Ovary (tissue), 7 donors: ENCODE measurements at regions not wholly inside any gene's neighbourhood (a gene's known extent, or its start where the extent isn't known, plus 50 kb on each side); places are given as distances from the start of the nearest gene placed in this dataset.

Experiments
- DNase-seq, 5 donors: peaks; one replicate each; pipeline ENCODE4 v3.0.0-alpha.2; 2019 to 2020
- H3K27ac ChIP-seq, 2 donors: fragments of 200-600 bp; one replicate each; pipeline versions ENCODE4 v1.5.1 to v1.8.0; 2019 to 2022
- H3K27me3 ChIP-seq: fragments of 200-600 bp; one replicate; pipeline ENCODE4 v1.8.0; 2022
- H3K36me3 ChIP-seq: fragments of 200-600 bp; sonication (generic); one replicate; pipeline ENCODE4 v1.5.1; 2019
- H3K4me1 ChIP-seq: one replicate; pipeline ENCODE4 v1.8.1; 2013; ENCODE audit warnings: mild to moderate bottlenecking, moderate library complexity; ENCODE audit not compliant: insufficient read depth
- H3K4me3 ChIP-seq: fragments of 200-600 bp; sonication (generic); one replicate; pipeline ENCODE4 v1.5.1; 2017
- H3K9me3 ChIP-seq, 2 donors: fragments of 200-600 bp in 1 of 2; sonication (generic) in 1 of 2; one replicate each; pipeline versions ENCODE4 v1.5.1 to v1.8.1; 2013 to 2019; ENCODE audit warnings: mild to moderate bottlenecking in 1 of 2, moderate library complexity in 1 of 2
- EP300 ChIP-seq: sonication (generic); formaldehyde crosslinking; IDR thresholded peaks from one replicate; pipeline ENCODE4 v1.6.1; 2017; ENCODE audit warnings: antibody characterized with exemption
- POLR2A ChIP-seq: fragments of 450-650 bp; IDR thresholded peaks from one replicate; pipeline ENCODE4 v1.6.1; 2017; ENCODE audit warnings: antibody characterized with exemption, mild to moderate bottlenecking, moderate library complexity
- WGBS, 3 donors: extraction: QIAGEN DNeasy Blood & Tissue Kit in 1 of 3; methylation state at CpG; one replicate each; pipeline versions ENCODE4 v1.1.5 to v1.1.7; 2013 to 2017; 5-methylcytosine and 5-hydroxymethylcytosine counted together
- intact Hi-C, 4 donors: fragments of 100-400 bp; cut with DNase I; formaldehyde crosslinking; loops; one replicate each; pipeline versions ENCODE4 v1.11.0 to v1.15.1; 2022 to 2023
- TF ChIP-seq, protein P1 (sequence below), 3 donors: fragments of 450-650 bp in 2 of 3; fragments of 200-600 bp in 1 of 3; IDR thresholded peaks; one replicate each; pipeline versions ENCODE4 v1.5.1 to v1.8.0; 2016 to 2022; ENCODE audit warnings: antibody characterized with exemption in 3 of 3, mild to moderate bottlenecking in 1 of 3
- donor health status: DM: no; HTN: no; CAD: no; lungs with moderate emphysema.
- donor health status: DM: no; HTN: no; CAD: no.
- donor health status: Bipolar disorder and iron deficiency.
- donor health status: DM: no; HTN: no; CAD: no.
- donor health status: DM: yes; HTN: yes; CAD: no.

DNA sequence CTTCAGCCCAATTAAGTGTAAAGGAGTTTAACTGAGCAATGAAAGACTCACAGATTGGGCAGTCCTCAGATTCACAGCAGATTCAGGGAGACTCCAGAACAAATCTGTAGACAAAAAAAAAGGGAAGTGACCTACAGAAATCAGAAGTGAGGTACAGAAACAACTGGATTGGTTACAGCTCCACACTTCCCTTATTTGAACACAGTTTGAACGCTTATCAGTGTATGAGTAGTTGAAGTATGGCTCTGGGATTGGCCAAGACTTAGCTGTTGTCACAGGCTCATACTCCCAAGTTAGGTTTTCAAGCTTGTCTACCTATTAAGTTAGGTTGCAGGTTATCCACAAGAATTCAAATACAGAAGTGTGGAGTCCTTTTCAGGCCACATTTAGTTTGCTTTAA, 112.4 kb upstream of the ELOVL6 start:
- DNase-seq, result no peak
- 67 to 79% (median 77%) methylated on average over 1 of the region's 1 CpG for WGBS, 3 donors

GRCh38 chr4:110309675-110310074, 111.3 kb upstream of the ELOVL6 start:
- Histone ChIP-seq H3K27ac (no peak overlapping the region), H3K4me3 (no peak overlapping the region), H3K9me3 (no peaks in the 10 kb centered on the region), H3K4me1 (no peaks in the 10 kb centered on the region), H3K27me3 (no peaks in the 10 kb centered on the region), H3K36me3 (no peaks in the 10 kb centered on the region)
- no peak for TF ChIP-seq EP300
- TF ChIP-seq, protein P1, sequence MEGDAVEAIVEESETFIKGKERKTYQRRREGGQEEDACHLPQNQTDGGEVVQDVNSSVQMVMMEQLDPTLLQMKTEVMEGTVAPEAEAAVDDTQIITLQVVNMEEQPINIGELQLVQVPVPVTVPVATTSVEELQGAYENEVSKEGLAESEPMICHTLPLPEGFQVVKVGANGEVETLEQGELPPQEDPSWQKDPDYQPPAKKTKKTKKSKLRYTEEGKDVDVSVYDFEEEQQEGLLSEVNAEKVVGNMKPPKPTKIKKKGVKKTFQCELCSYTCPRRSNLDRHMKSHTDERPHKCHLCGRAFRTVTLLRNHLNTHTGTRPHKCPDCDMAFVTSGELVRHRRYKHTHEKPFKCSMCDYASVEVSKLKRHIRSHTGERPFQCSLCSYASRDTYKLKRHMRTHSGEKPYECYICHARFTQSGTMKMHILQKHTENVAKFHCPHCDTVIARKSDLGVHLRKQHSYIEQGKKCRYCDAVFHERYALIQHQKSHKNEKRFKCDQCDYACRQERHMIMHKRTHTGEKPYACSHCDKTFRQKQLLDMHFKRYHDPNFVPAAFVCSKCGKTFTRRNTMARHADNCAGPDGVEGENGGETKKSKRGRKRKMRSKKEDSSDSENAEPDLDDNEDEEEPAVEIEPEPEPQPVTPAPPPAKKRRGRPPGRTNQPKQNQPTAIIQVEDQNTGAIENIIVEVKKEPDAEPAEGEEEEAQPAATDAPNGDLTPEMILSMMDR (IDR thresholded peaks at IDR 0.05), result no peak
- intact Hi-C loops, result no loop called here
- no peak for DNase-seq

More for the DNA sequence above, 112.4 kb upstream of the ELOVL6 start:
- TF ChIP-seq, protein P1 (IDR thresholded peaks at IDR 0.05), result no peak
- TF ChIP-seq POLR2A (no peak), EP300 (no peak)
- Histone ChIP-seq H3K4me1 (no peaks in the 10 kb centered on the region), H3K4me3 (no peak overlapping the region), H3K27ac (no peak overlapping the region), H3K27me3 (no peaks in the 10 kb centered on the region), H3K36me3 (no peaks in the 10 kb centered on the region), H3K9me3 (no peaks in the 10 kb centered on the region)
- intact Hi-C loops, result no loop called here

DNA sequence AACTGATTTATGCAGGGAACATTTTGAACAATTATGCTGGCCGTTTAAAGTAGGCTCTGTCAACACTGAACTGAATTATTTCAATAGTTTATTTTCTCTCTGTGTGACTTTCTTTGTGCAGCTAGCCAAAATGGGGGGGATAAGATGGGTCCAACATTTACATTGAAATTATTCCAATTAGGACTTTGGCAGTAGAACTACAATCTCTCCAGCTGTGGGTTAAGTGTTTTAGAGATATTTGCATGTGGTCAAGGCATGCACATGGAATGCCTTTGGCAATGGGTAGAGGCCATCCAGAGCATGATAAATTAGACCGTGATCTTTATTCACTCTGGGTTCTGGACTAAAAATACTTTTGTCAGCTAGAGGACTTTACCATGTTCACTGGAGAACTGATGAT, 107.9 kb upstream of the ELOVL6 start:
- intact Hi-C loops, result no loop called here
- no peaks in the 10 kb centered on the region for H3K4me1 ChIP-seq
- H3K4me3 ChIP-seq, result no peak overlapping the region
- no peaks in the 10 kb centered on the region for H3K27me3 ChIP-seq
- TF ChIP-seq POLR2A, result no peak
- TF ChIP-seq, protein P1 (IDR thresholded peaks at IDR 0.05), result no peak
- TF ChIP-seq EP300, result no peak
- no peak overlapping the region for H3K27ac ChIP-seq
- no peak for DNase-seq
- no peaks in the 10 kb centered on the region for H3K36me3 ChIP-seq
- 3 to 11% (median 9%) methylated on average over 2 of the region's 2 CpGs for WGBS, 3 donors
- no peaks in the 10 kb centered on the region for H3K9me3 ChIP-seq

DNA sequence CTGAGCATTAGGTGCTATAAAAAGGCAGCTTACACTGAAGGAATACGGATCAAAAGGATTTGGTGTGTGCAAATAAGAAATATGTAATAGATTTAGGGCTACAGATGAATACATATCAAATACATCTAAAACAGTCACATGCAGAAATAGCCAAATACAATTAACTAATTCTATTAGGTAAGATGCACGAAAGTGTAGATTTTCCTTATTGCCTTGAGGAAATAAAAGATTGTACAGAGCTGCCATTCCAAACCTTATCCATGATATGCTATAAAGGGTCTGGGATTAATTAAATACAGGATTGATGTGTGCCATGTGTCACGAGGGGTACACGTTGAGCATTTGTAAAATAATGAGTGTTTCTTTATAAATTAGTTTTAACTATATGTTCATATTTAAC, 107.0 kb upstream of the ELOVL6 start:
- Histone ChIP-seq H3K4me1 (no peaks in the 10 kb centered on the region), H3K9me3 (no peaks in the 10 kb centered on the region), H3K27ac (no peak overlapping the region), H3K4me3 (no peak overlapping the region), H3K27me3 (no peaks in the 10 kb centered on the region), H3K36me3 (no peaks in the 10 kb centered on the region)
- no peak for DNase-seq
- intact Hi-C loops, result no loop called here
- no peak for TF ChIP-seq POLR2A
- TF ChIP-seq, protein P1 (IDR thresholded peaks at IDR 0.05), result no peak
- TF ChIP-seq EP300, result no peak
- WGBS, 3 donors, result 77 to 85% (median 82%) methylated on average over 4 of the region's 4 CpGs

DNA sequence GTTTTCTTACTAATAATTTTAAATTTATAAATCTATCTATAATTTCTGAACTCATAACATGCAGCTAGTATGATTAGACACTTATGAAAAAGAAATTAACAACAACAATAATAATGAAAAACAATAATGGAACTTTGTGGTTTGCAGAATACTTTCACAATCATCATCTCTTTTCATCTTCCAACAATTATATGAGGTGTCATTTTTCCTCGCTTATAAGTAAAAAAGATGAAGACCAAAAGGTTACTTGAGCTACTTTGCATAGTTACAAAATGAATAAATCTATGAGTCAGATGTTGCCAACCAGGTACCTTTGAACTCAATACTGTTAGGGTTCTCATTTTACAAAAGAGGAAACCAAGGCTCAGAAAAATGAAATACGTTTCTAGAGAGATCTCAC, 98.5 kb upstream of the ELOVL6 start:
- Histone ChIP-seq H3K27ac (no peak overlapping the region), H3K27me3 (no peaks in the 10 kb centered on the region), H3K36me3 (no peaks in the 10 kb centered on the region), H3K9me3 (no peaks in the 10 kb centered on the region), H3K4me3 (no peak overlapping the region), H3K4me1 (no peaks in the 10 kb centered on the region)
- DNase-seq, result no peak
- no peak for TF ChIP-seq POLR2A
- TF ChIP-seq, protein P1 (IDR thresholded peaks at IDR 0.05), result no peak
- TF ChIP-seq EP300, result no peak
- 74 to 84% (median 76%) methylated on average over 2 of the region's 2 CpGs for WGBS, 3 donors
- intact Hi-C loops, result no loop called here
